ENCODE measurements at regions not wholly inside any gene's neighbourhood (a gene's known extent, or its start where the extent isn't known, plus 50 kb on each side); places are given as distances from the start of the nearest gene placed in this dataset.

- intact Hi-C loops (cut with micrococcal nuclease; ENCODE audit: unreplicated experiment) (no loop called here), in situ Hi-C loops (cut with MboI) (no loop called here)
- H3K9ac ChIP-seq (ENCODE audit: control insufficient read depth, insufficient read depth, low read length) = no peak overlapping the region
- ChIA-PET CTCF (no interaction called here), RAD21 (ENCODE audit: unreplicated experiment) (interaction anchor here (0.5 kb wide), 1 partner anchor 247 kb away, joined by 3 read pairs; no protein-coding TSS in a partner anchor), SMC1A (ENCODE audit: uncharacterized antibody, unreplicated experiment) (no interaction called here), POLR2A (no interaction called here)
- no peaks in the 10 kb centered on the region for H3K79me2 ChIP-seq (ENCODE audit: control insufficient read depth, insufficient read depth, low read length)
- H2AFZ ChIP-seq (ENCODE audit: control insufficient read depth, low read depth, low read length) = no peak overlapping the region
- H3K9me3 ChIP-seq (replicated peaks; ENCODE audit: control insufficient read depth, insufficient read depth, low read length) = no peaks in the 10 kb centered on the region; the same call in 2 of the 3 replicates
- H3K27me3 ChIP-seq (replicated peaks in 1 of 2; ENCODE audit: control insufficient read depth in 2 of 2, insufficient read depth in 2 of 2, low read length in 1 of 2) = no peaks in the 10 kb centered on the region
- no peak overlapping the region for H3K4me3 ChIP-seq
- FAIRE-seq = no peak
- BruUV-seq (replicated peaks) = no TSS peak
- 50% methylated on average over 11 of the region's 15 CpGs for WGBS (ENCODE audit: insufficient coverage, insufficient replicate concordance, low lambda C conversion rate, missing lambda C conversion rate)
- DNase-seq (ENCODE audit: low read depth, low spot score) = no peak
- no peak overlapping the region for H3K4me2 ChIP-seq (ENCODE audit: control insufficient read depth, insufficient read depth)
- H4K20me1 ChIP-seq (ENCODE audit: control insufficient read depth, insufficient read depth) = no peaks in the 10 kb centered on the region
- no peaks in the 10 kb centered on the region for H3K4me1 ChIP-seq (ENCODE audit: control insufficient read depth, insufficient read depth, low read length)
- no peak for ATAC-seq
- no peaks in the 10 kb centered on the region for H3K36me3 ChIP-seq (ENCODE audit: control insufficient read depth in 2 of 2, insufficient read depth in 2 of 2, low read length in 1 of 2)
- H3K27ac ChIP-seq (ENCODE audit: control insufficient read depth, insufficient read depth) = no peak overlapping the region
- no peak for TF ChIP-seq IRF4 (IDR thresholded peaks at IDR 0.05; ENCODE audit: low read depth, low read length)
Observed at GRCh38 chr19:29013988-29014387, 199.0 kb downstream of the UQCRFS1 start.

GRCh38 chr19:29013325-29013724 lies 199.6 kb downstream of the UQCRFS1 start:
- Histone ChIP-seq H3K79me2 (ENCODE audit: control insufficient read depth, insufficient read depth, low read length) (no peaks in the 10 kb centered on the region), H2AFZ (ENCODE audit: control insufficient read depth, low read depth, low read length) (no peak overlapping the region), H4K20me1 (ENCODE audit: control insufficient read depth, insufficient read depth) (no peaks in the 10 kb centered on the region), H3K4me3 (no peak overlapping the region), H3K4me1 (ENCODE audit: control insufficient read depth, insufficient read depth, low read length) (no peaks in the 10 kb centered on the region), H3K4me2 (ENCODE audit: control insufficient read depth, insufficient read depth) (no peak overlapping the region), H3K9me3 (replicated peaks; ENCODE audit: control insufficient read depth, insufficient read depth, low read length) (no peaks in the 10 kb centered on the region; the same call in 2 of the 3 replicates), H3K36me3 (ENCODE audit: control insufficient read depth in 2 of 2, insufficient read depth in 2 of 2, low read length in 1 of 2) (no peaks in the 10 kb centered on the region), H3K27me3 (replicated peaks in 1 of 2; ENCODE audit: control insufficient read depth in 2 of 2, insufficient read depth in 2 of 2, low read length in 1 of 2) (no peaks in the 10 kb centered on the region), H3K27ac (ENCODE audit: control insufficient read depth, insufficient read depth) (no peak overlapping the region), H3K9ac (ENCODE audit: control insufficient read depth, insufficient read depth, low read length) (no peak overlapping the region)
- no peak for ATAC-seq
- in situ Hi-C loops (cut with MboI) (no loop called here), intact Hi-C loops (cut with micrococcal nuclease; ENCODE audit: unreplicated experiment) (no loop called here)
- DNase-seq (ENCODE audit: low read depth, low spot score) = no peak
- SMC1A ChIA-PET (ENCODE audit: uncharacterized antibody, unreplicated experiment) = no interaction called here
- WGBS (ENCODE audit: insufficient coverage, insufficient replicate concordance, low lambda C conversion rate, missing lambda C conversion rate) = 48% methylated on average over 10 of the region's 10 CpGs
- POLR2A ChIA-PET = no interaction called here
- CTCF ChIA-PET = no interaction called here
- no TSS peak for BruUV-seq (replicated peaks)
- FAIRE-seq = no peak
- RAD21 ChIA-PET (ENCODE audit: unreplicated experiment) = no interaction called here
- TF ChIP-seq MTA3 (IDR thresholded peaks at IDR 0.05; ENCODE audit: borderline replicate concordance, low read length) (no peak), USF1 (IDR thresholded peaks at IDR 0.05; ENCODE audit: borderline replicate concordance, extremely low read length, insufficient read depth, low read depth, low read length) (no peak), GATAD2B (conservative IDR thresholded peaks at IDR 0.05; ENCODE audit: low read depth) (no peak), MEF2B (IDR thresholded peaks at IDR 0.05; ENCODE audit: partially characterized antibody, poor library complexity, severe bottlenecking) (no peak), ASH2L (IDR thresholded peaks at IDR 0.05; ENCODE audit: borderline replicate concordance, low read depth) (no peak), SMC3 (IDR thresholded peaks at IDR 0.05; ENCODE audit: borderline replicate concordance, low read length) (no peak), EED (IDR thresholded peaks at IDR 0.05; ENCODE audit: low read depth) (no peak), MXI1 (IDR thresholded peaks at IDR 0.05; ENCODE audit: low read depth, low read length) (no peak), NKRF (conservative IDR thresholded peaks at IDR 0.05) (no peak), IRF5 (IDR thresholded peaks at IDR 0.05; ENCODE audit: borderline replicate concordance) (no peak), NR2C2 (IDR thresholded peaks at IDR 0.05; ENCODE audit: borderline replicate concordance, control insufficient read depth, insufficient read length, low read depth) (no peak), ZBED1 (IDR thresholded peaks at IDR 0.05; ENCODE audit: borderline replicate concordance) (no peak), MEF2A (IDR thresholded peaks at IDR 0.05; ENCODE audit: insufficient read depth, low read depth, low read length) (no peak)
